Adrenal gland (tissue), 5 donors: ENCODE measurements at regions not wholly inside any gene's neighbourhood (a gene's known extent, or its start where the extent isn't known, plus 50 kb on each side); places are given as distances from the start of the nearest gene placed in this dataset.

Source experiments
- POLR2A ChIP-seq, 2 donors: fragments of 450-650 bp; IDR thresholded peaks; one replicate each; pipeline ENCODE4 v1.6.1; 2017; ENCODE audit warnings: antibody characterized with exemption in 2 of 2, mild to moderate bottlenecking in 2 of 2, moderate library complexity in 1 of 2
- TF ChIP-seq, protein P1 (sequence below), 6 experiments: fragments of 450-650 bp in 4 of 6; fragments of 200-600 bp in 2 of 6; sonication (generic) in 1 of 6; IDR thresholded peaks; 1 replicate in 5 of 6; 2 replicates in 1 of 6; pipeline versions ENCODE4 v1.5.1 to v1.8.0; 2016 to 2021; ENCODE audit warnings: antibody characterized with exemption in 6 of 6, mild to moderate bottlenecking in 2 of 6, moderate library complexity in 1 of 6
- donor health status: DM: no; HTN: no; CAD: no.

DNA sequence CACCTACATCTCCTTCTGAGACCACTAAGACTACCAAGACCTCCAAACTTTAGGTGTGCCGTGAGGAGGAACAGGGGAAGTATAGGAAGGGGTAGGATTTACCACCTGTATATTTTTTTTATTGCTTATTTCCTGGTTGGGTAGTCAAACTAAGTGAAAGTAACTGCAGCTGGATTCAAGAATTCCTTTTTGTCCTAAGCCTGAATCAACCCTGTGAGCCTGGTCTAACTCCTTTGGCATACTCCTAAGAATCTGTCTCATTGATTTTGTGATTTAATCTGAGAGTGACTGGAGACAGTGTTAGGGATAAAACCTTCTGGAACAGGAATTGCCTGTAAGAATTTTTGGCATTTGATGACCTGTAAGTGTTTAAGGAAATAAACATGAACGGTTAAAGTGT lies 523.5 kb upstream of the MIR17HG start:
- TF ChIP-seq, protein P1, sequence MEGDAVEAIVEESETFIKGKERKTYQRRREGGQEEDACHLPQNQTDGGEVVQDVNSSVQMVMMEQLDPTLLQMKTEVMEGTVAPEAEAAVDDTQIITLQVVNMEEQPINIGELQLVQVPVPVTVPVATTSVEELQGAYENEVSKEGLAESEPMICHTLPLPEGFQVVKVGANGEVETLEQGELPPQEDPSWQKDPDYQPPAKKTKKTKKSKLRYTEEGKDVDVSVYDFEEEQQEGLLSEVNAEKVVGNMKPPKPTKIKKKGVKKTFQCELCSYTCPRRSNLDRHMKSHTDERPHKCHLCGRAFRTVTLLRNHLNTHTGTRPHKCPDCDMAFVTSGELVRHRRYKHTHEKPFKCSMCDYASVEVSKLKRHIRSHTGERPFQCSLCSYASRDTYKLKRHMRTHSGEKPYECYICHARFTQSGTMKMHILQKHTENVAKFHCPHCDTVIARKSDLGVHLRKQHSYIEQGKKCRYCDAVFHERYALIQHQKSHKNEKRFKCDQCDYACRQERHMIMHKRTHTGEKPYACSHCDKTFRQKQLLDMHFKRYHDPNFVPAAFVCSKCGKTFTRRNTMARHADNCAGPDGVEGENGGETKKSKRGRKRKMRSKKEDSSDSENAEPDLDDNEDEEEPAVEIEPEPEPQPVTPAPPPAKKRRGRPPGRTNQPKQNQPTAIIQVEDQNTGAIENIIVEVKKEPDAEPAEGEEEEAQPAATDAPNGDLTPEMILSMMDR (IDR thresholded peaks at IDR 0.05), result no peak
- TF ChIP-seq POLR2A (IDR thresholded peaks at IDR 0.05), result no peak
